Fibroblast of skin of left biceps (primary cell): ENCODE measurements at regions not wholly inside any gene's neighbourhood (a gene's known extent, or its start where the extent isn't known, plus 50 kb on each side); places are given as distances from the start of the nearest gene placed in this dataset.

ENCODE experiments used
- DNase-seq, 2 experiments: peaks; one replicate each; pipeline ENCODE4 v3.0.0-alpha.2; 2013; ENCODE audit warnings: low read depth in 2 of 2

GRCh38 chr5:67281874-67282273, 85.3 kb upstream of the CD180 start:
- DNase-seq = no peak

GRCh38 chr5:67273689-67274356, 77.2 kb upstream of the CD180 start:
- DNase-seq = no peak

GRCh38 chr5:67272453-67273130, 76.0 kb upstream of the CD180 start:
- no peak for DNase-seq

- DNase-seq = peak; percentile 96
Measured at GRCh38 chr5:67268231-67269021, 71.8 kb upstream of the CD180 start.

GRCh38 chr5:67267512-67268216, 71.1 kb upstream of the CD180 start:
- DNase-seq = no peak

GRCh38 chr5:67266654-67267350, 70.2 kb upstream of the CD180 start:
- DNase-seq = no peak

GRCh38 chr5:67265951-67266350, 69.4 kb upstream of the CD180 start:
- no peak for DNase-seq

GRCh38 chr5:67263656-67264408, 67.2 kb upstream of the CD180 start:
- no peak for DNase-seq

GRCh38 chr5:67262956-67263355, 66.4 kb upstream of the CD180 start:
- no peak for DNase-seq

GRCh38 chr5:67262206-67262605, 65.6 kb upstream of the CD180 start:
- DNase-seq = no peak

GRCh38 chr5:67259548-67260215, 63.1 kb upstream of the CD180 start:
- DNase-seq = no peak

- DNase-seq = no peak
Measured at GRCh38 chr5:67257500-67257899, 60.9 kb upstream of the CD180 start.

GRCh38 chr5:67257077-67257476, 60.5 kb upstream of the CD180 start:
- no peak for DNase-seq

- DNase-seq = no peak
Measured at GRCh38 chr5:67255881-67256280, 59.3 kb upstream of the CD180 start.

- no peak for DNase-seq
Measured at GRCh38 chr5:67253911-67254310, 57.3 kb upstream of the CD180 start.

- no peak for DNase-seq
Measured at GRCh38 chr5:67249590-67249895, 52.9 kb upstream of the CD180 start.

GRCh38 chr5:67248703-67249589, 52.3 kb upstream of the CD180 start:
- no peak for DNase-seq

GRCh38 chr5:67246546-67247268, 50.1 kb upstream of the CD180 start:
- no peak for DNase-seq
